Bronchial epithelial cell (primary cell): ENCODE measurements at regions not wholly inside any gene's neighbourhood (a gene's known extent, or its start where the extent isn't known, plus 50 kb on each side); places are given as distances from the start of the nearest gene placed in this dataset.
A peak's percentile ranks its signal among the peaks of the same experiment; 100 is the strongest.

ENCODE experiments used
- DNase-seq: peaks from one replicate; pipeline ENCODE4 v3.0.0-alpha.2; 2010; ENCODE audit warnings: low read depth
- FAIRE-seq: peaks from 2 replicates; lab custom pipeline; 2011; peaks lifted over from hg19 to GRCh38; lab: Jason Lieb, UNC
- H3K27me3 ChIP-seq: 2 replicates; pipeline ENCODE4 v1.5.1; 2011; ENCODE audit warnings: low read length; ENCODE audit not compliant: control insufficient read depth, insufficient read depth
- H3K36me3 ChIP-seq: 2 replicates; pipeline ENCODE4 v1.5.1; 2011; ENCODE audit warnings: low read length; ENCODE audit not compliant: control insufficient read depth, insufficient read depth
- H3K4me3 ChIP-seq: 2 replicates; pipeline ENCODE4 v1.5.1; 2011; ENCODE audit warnings: mild to moderate bottlenecking, low read depth, low read length, control low read depth
- TF ChIP-seq, protein P1 (sequence below): IDR thresholded peaks from 2 replicates; pipeline ENCODE4 v1.5.1; 2011; ENCODE audit warnings: mild to moderate bottlenecking, moderate library complexity, low read length, control low read depth, inconsistent platforms; ENCODE audit not compliant: insufficient read depth, severe bottlenecking

DNA sequence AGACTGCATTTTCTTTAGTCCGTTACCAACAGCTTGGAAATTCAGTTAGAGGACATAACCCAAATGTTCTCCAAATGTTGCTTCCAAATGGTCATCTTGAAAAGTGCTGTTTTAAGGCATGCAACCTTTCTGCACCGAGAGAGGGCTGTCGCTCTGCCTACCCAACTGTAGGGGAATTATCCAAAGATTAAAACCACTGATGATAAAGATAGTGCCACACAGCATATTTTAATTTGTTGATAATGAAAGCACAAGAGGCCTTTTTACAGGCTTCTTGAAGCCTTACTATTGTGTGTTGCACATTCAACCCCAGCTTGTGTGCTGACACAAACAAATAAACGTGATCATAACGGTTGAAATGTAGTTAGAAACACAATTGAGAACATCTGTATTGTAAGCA lies 121.5 kb downstream of the LMO4 start:
- FAIRE-seq, result no peak
- TF ChIP-seq, protein P1, sequence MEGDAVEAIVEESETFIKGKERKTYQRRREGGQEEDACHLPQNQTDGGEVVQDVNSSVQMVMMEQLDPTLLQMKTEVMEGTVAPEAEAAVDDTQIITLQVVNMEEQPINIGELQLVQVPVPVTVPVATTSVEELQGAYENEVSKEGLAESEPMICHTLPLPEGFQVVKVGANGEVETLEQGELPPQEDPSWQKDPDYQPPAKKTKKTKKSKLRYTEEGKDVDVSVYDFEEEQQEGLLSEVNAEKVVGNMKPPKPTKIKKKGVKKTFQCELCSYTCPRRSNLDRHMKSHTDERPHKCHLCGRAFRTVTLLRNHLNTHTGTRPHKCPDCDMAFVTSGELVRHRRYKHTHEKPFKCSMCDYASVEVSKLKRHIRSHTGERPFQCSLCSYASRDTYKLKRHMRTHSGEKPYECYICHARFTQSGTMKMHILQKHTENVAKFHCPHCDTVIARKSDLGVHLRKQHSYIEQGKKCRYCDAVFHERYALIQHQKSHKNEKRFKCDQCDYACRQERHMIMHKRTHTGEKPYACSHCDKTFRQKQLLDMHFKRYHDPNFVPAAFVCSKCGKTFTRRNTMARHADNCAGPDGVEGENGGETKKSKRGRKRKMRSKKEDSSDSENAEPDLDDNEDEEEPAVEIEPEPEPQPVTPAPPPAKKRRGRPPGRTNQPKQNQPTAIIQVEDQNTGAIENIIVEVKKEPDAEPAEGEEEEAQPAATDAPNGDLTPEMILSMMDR, result no peak

DNA sequence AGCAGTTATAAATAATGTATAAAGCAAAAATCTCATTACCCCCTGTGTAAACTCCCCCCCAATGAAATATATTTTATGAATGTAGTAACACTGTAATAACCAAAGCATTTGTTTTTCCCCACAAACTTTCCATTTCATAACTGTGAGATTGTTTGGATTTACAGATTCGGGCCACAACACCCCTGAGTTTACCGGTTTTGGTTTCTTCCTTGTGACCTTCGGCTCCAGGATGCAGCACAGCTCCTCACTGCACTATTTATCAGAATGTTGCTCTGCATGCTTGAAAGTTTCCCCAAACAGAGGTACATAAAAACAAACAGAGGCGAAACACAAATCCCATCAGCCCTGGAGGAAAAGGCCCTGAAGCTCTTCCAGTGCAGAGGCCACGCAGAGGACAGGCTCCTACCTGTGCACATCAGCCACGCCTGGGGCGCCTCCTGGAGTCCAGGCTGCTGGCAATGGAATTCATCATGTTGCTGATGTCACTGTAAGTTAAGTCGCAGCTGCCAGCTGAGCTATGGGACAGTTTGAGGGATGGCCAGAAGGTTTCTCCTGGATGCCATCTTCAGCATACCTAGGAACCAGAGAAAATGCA lies 122.0 kb downstream of the LMO4 start:
- Histone ChIP-seq H3K27me3 (no peaks in the 10 kb centered on the region), H3K36me3 (no peaks in the 10 kb centered on the region), H3K4me3 (no peak overlapping the region)
- FAIRE-seq, result no peak
- TF ChIP-seq, protein P1, result peak; percentile 49
- peak; percentile 32 for DNase-seq

More for the DNA sequence above, 121.5 kb downstream of the LMO4 start:
- Histone ChIP-seq H3K27me3 (no peaks in the 10 kb centered on the region), H3K36me3 (no peaks in the 10 kb centered on the region), H3K4me3 (no peak overlapping the region)
- no peak for DNase-seq

DNA sequence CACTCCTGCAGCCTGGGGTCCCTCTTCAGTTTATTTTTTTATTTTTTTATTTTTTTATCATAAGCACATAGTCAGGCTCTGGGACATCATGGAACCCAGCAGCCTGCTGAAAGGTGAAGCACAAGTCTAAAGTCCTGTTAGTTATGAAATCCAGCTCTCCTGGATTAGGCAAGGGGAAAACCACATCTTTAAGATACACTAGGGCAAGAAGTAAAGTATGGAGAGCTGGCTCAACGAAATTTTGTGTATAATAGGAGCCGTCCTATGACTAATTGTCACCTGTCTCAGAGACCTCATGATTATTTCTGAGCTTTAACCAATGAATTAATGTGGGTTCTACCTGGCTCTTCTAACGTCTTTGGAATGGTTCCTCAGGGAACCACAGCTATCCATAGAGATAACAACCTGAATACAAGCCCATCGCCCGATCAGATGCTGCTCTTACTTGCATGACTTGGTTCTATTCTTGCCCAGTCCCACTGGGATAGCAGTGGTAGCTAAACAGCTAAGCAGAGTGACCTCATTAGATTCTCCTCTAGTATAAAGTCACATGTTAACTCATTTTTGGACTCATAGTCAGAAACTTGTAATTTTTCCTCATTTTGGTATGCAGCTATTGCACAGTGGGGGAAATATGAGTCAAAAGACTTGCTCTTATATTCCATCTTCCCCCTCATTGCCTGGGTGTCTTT lies 122.7 kb downstream of the LMO4 start:
- Histone ChIP-seq H3K27me3 (no peaks in the 10 kb centered on the region), H3K4me3 (no peak overlapping the region), H3K36me3 (no peaks in the 10 kb centered on the region)
- FAIRE-seq (no peak), DNase-seq (no peak)
- TF ChIP-seq, protein P1, result no peak

DNA sequence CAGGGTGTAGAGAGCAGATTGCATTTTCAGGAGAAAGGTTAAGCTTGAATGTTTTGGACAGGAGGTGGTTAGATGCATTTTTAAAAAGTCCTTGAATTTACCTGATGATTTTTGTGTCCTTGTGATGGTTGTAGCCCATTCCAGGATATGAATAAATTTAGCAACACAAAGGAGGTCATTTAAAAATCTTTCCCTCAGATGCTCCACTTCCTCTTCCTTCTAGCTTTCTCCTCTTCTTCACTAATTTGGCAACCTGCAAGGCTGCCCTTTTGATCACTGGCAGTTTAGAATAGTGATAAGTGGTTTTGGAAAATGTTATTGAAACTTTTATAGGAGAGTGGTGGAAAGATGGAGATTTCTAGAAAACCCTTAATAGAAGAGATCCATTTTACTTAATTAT lies 124.0 kb downstream of the LMO4 start:
- Histone ChIP-seq H3K36me3 (no peaks in the 10 kb centered on the region), H3K4me3 (no peak overlapping the region), H3K27me3 (no peaks in the 10 kb centered on the region)
- TF ChIP-seq, protein P1, result no peak
- DNase-seq (no peak), FAIRE-seq (no peak)

DNA sequence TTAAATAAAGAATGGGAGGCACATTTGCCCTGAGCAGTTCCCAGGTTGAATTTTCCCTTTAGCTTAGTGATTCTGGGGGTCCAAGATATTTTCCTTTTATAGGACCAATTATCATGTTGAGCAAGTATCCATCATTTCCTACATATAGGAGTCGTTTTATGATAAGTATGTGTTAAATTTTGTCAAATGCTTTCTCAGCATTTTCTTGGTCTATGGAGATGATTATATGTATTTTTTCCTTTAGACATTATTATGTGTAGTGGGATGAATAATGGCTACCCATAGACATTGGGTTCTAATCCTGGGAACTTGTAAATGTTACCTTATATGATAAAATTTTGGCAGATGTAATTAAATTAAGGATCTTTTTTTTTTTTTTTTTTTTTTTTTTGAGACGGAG lies 128.7 kb downstream of the LMO4 start:
- TF ChIP-seq, protein P1, result no peak
- FAIRE-seq (no peak), DNase-seq (no peak)
- Histone ChIP-seq H3K27me3 (no peaks in the 10 kb centered on the region), H3K36me3 (no peaks in the 10 kb centered on the region), H3K4me3 (no peak overlapping the region)

DNA sequence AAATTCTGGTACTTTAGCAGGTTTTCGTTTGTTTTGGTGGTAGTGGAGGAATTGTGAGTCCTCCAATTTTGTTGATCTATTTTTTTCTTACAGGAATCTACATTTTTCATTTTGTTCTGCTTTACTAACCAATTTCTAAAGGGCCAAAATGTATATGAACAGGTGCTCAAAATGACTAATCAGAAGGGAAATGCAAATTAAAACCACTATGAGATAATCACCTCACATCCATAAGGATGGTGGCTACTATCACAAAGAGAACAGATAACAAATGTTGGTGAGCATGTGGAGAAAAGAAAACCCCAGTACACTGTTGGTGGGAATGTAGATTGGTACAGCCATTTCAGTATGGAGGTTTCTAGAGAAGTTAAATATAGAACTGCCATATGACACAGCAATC lies 134.2 kb downstream of the LMO4 start:
- Histone ChIP-seq H3K27me3 (no peaks in the 10 kb centered on the region), H3K4me3 (no peak overlapping the region), H3K36me3 (no peaks in the 10 kb centered on the region)
- TF ChIP-seq, protein P1, result no peak
- FAIRE-seq (no peak), DNase-seq (no peak)
